ENCODE measurements at regions not wholly inside any gene's neighbourhood (a gene's known extent, or its start where the extent isn't known, plus 50 kb on each side); places are given as distances from the start of the nearest gene placed in this dataset.

DNA sequence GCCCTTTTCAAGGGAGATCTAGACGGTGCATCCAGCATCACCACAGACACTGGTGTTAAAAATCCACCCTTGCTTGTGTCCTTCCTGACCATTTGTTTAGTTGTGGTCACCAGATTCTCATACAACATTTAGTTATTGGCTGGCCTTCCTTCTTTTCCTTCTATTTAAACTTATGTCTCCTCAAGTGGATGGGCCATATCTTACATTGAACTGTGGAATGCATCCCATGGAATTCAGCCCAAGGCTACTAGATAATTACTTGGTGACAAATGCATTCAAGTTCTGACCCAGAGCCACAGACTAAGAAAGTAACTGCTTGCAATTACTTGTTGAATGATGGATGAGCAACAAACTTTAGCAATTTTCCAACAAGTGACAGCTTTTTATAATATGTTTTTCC is 198.9 kb upstream of the SSTR4 start:
- no peak overlapping the region for H3K9ac ChIP-seq
- H3F3A ChIP-seq (ENCODE audit: low read depth) = no peaks in the 10 kb centered on the region
- H3K4me3 ChIP-seq = no peak overlapping the region
- TF ChIP-seq, protein P1, sequence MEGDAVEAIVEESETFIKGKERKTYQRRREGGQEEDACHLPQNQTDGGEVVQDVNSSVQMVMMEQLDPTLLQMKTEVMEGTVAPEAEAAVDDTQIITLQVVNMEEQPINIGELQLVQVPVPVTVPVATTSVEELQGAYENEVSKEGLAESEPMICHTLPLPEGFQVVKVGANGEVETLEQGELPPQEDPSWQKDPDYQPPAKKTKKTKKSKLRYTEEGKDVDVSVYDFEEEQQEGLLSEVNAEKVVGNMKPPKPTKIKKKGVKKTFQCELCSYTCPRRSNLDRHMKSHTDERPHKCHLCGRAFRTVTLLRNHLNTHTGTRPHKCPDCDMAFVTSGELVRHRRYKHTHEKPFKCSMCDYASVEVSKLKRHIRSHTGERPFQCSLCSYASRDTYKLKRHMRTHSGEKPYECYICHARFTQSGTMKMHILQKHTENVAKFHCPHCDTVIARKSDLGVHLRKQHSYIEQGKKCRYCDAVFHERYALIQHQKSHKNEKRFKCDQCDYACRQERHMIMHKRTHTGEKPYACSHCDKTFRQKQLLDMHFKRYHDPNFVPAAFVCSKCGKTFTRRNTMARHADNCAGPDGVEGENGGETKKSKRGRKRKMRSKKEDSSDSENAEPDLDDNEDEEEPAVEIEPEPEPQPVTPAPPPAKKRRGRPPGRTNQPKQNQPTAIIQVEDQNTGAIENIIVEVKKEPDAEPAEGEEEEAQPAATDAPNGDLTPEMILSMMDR (IDR thresholded peaks at IDR 0.05) = no peak
- TF ChIP-seq EZH2phosphoT487 (IDR thresholded peaks at IDR 0.05) (no peak), EZH2 (IDR thresholded peaks at IDR 0.05) (no peak)
- Mint-ChIP-seq H3K9me3 (peaks cover 2% of the 10 kb centered on the region), H3K27ac (no peak overlapping the region), H3K36me3 (no peaks in the 10 kb centered on the region), H3K4me1 (no peaks in the 10 kb centered on the region), H3K4me3 (no peak overlapping the region), H3K27me3 (ENCODE audit: insufficient read depth, low read depth) (peaks cover 7% of the 10 kb centered on the region)
- no peaks in the 10 kb centered on the region for H3K4me1 ChIP-seq
- no peak overlapping the region for H2AFZ ChIP-seq (replicated peaks)
- H3K9me3 ChIP-seq (ENCODE audit: low read depth) = no peaks in the 10 kb centered on the region
- no peak overlapping the region for H3K27ac ChIP-seq
- H3K27me3 ChIP-seq = no peaks in the 10 kb centered on the region
- no peak for DNase-seq (ENCODE audit: low spot score)
- H3K4me2 ChIP-seq = no peak overlapping the region
- no peaks in the 10 kb centered on the region for H4K20me1 ChIP-seq (ENCODE audit: low read depth)
- no peaks in the 10 kb centered on the region for H3K79me2 ChIP-seq (ENCODE audit: low read depth)
- H3K36me3 ChIP-seq = no peaks in the 10 kb centered on the region

DNA sequence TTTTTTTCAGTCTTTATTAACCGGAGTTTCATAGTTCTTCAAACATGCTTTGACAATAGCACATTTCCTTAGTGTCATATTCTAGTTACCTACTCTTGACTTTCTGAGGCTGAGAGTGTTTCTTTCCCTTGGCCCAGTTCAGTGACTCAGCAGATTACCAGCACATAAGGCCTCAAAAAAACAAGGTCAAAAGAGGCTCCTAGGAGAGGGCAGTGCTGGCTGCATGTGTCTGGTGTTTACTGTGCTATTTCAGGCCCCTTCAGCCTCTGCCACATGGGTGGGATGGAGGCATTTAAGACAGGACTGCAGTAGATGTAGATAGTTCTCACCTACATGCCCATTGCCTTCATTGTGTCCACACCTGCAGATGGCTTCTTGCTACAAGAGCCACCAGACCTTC is 198.2 kb upstream of the SSTR4 start:
- H3K27ac ChIP-seq = no peak overlapping the region
- TF ChIP-seq EZH2phosphoT487 (IDR thresholded peaks at IDR 0.05) = no peak
- TF ChIP-seq EZH2 (IDR thresholded peaks at IDR 0.05) = no peak
- TF ChIP-seq, protein P1 (IDR thresholded peaks at IDR 0.05) = no peak
- no peaks in the 10 kb centered on the region for H3K36me3 ChIP-seq
- no peaks in the 10 kb centered on the region for H3K4me1 Mint-ChIP-seq
- no peaks in the 10 kb centered on the region for H3K9me3 Mint-ChIP-seq
- no peak overlapping the region for H3K9ac ChIP-seq
- DNase-seq (ENCODE audit: low spot score) = no peak
- H3K36me3 Mint-ChIP-seq = no peaks in the 10 kb centered on the region
- no peak overlapping the region for H3K27ac Mint-ChIP-seq
- H3K4me2 ChIP-seq = no peak overlapping the region
- H3K4me1 ChIP-seq = no peaks in the 10 kb centered on the region
- H3F3A ChIP-seq (ENCODE audit: low read depth) = no peaks in the 10 kb centered on the region
- H4K20me1 ChIP-seq (ENCODE audit: low read depth) = no peaks in the 10 kb centered on the region
- no peak overlapping the region for H3K4me3 Mint-ChIP-seq
- H3K79me2 ChIP-seq (ENCODE audit: low read depth) = no peaks in the 10 kb centered on the region
- peaks cover 5% of the 10 kb centered on the region for H3K27me3 Mint-ChIP-seq (ENCODE audit: insufficient read depth, low read depth)
- H3K4me3 ChIP-seq = no peak overlapping the region
- H2AFZ ChIP-seq (replicated peaks) = no peak overlapping the region
- no peaks in the 10 kb centered on the region for H3K27me3 ChIP-seq
- no peaks in the 10 kb centered on the region for H3K9me3 ChIP-seq (ENCODE audit: low read depth)

DNA sequence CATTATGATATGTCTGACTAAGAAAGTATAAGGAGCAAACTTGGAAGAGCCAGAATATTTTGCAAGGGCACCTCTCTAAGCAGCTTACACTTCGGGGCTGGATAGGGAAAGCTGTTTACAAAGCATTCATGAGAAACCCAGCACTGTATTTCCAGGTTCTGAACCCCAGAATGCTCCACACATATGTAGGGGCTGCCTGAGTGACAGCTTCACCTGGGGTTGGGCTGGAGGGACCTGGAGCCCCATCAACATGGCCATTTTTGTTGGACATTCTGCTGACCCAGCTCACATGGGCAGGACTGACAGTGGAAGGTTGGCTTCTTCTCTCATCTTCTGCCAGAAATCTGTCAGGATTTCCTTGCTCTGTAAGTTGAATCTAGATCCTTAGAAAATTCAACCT is 197.1 kb upstream of the SSTR4 start:
- Histone ChIP-seq H3K9ac (no peak overlapping the region), H3F3A (ENCODE audit: low read depth) (no peaks in the 10 kb centered on the region)

More for the DNA sequence above, 197.1 kb upstream of the SSTR4 start:
- H3K9me3 ChIP-seq (ENCODE audit: low read depth) = no peaks in the 10 kb centered on the region
- no peak overlapping the region for H3K4me3 ChIP-seq
- H3K4me1 ChIP-seq = no peaks in the 10 kb centered on the region
- TF ChIP-seq EZH2 (IDR thresholded peaks at IDR 0.05) (no peak), EZH2phosphoT487 (IDR thresholded peaks at IDR 0.05) (no peak)
- TF ChIP-seq, protein P1 (IDR thresholded peaks at IDR 0.05) = no peak
- Mint-ChIP-seq H3K27ac (no peak overlapping the region), H3K27me3 (ENCODE audit: insufficient read depth, low read depth) (peaks cover 5% of the 10 kb centered on the region), H3K9me3 (peaks cover 4% of the 10 kb centered on the region), H3K4me1 (no peaks in the 10 kb centered on the region), H3K36me3 (no peaks in the 10 kb centered on the region), H3K4me3 (no peak overlapping the region)
- no peak overlapping the region for H3K27ac ChIP-seq
- no peaks in the 10 kb centered on the region for H4K20me1 ChIP-seq (ENCODE audit: low read depth)
- no peaks in the 10 kb centered on the region for H3K27me3 ChIP-seq
- no peak overlapping the region for H2AFZ ChIP-seq (replicated peaks)
- no peak overlapping the region for H3K4me2 ChIP-seq
- H3K36me3 ChIP-seq = no peaks in the 10 kb centered on the region
- H3K79me2 ChIP-seq (ENCODE audit: low read depth) = no peaks in the 10 kb centered on the region
- DNase-seq (ENCODE audit: low spot score) = no peak
